ENCODE measurements at regions not wholly inside any gene's neighbourhood (a gene's known extent, or its start where the extent isn't known, plus 50 kb on each side); places are given as distances from the start of the nearest gene placed in this dataset.

DNA sequence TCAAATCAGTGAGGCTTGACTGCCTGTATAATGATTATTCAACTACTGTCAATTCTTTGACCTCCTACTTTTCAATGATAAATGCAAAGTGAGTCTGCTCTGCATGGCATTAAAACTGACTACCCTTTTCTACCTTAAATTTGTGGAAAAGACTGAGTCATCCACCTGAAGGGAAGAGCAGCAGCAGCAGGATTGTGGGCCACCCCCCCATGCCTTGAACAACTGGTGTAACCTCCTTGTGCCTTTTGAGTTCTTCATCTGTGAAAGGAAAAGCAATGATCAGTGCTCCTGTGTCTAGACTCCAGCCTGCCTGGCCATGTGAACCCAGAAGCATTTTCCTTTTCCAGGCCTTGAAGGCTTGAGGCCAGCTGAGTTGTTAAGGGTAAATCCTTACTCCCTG lies 102.9 kb downstream of the OSR1 start:
- no peaks in the 10 kb centered on the region for H3K36me3 ChIP-seq (ENCODE audit: insufficient read depth, low read length)
- no peaks in the 10 kb centered on the region for H3K9me3 ChIP-seq (ENCODE audit: control insufficient read depth, insufficient read depth, low read length)
- H3K4me1 ChIP-seq (ENCODE audit: insufficient read depth, low read length): peaks cover 3% of the 10 kb centered on the region; the same call in 1 of the 2 replicates
- H3K9ac ChIP-seq (ENCODE audit: low read depth, low read length): no peak overlapping the region

DNA sequence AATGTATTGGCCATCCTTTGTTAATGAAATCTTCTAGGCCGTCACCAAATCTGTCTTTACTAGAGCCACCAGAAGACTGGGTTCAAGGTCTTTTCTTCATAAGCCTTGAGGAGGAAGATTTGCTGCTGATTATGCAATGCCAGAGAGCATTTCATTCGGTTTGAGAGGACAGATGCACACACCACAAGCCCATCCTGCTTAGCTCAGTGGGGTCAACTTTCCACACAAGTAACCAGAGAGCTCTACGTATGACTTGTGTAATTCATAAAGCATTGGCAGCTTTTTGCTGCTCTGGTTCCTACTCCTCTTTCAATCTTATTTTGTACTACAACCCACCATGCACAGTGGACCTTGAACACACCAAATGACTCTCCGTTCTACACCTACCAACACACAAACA lies 106.9 kb downstream of the OSR1 start:
- H3K9ac ChIP-seq (ENCODE audit: low read depth, low read length): no peak overlapping the region
- H3K4me1 ChIP-seq (ENCODE audit: insufficient read depth, low read length): peaks cover 3% of the 10 kb centered on the region; the same call in 1 of the 2 replicates
- no peaks in the 10 kb centered on the region for H3K9me3 ChIP-seq (ENCODE audit: control insufficient read depth, insufficient read depth, low read length)
- H3K36me3 ChIP-seq (ENCODE audit: insufficient read depth, low read length): no peaks in the 10 kb centered on the region

DNA sequence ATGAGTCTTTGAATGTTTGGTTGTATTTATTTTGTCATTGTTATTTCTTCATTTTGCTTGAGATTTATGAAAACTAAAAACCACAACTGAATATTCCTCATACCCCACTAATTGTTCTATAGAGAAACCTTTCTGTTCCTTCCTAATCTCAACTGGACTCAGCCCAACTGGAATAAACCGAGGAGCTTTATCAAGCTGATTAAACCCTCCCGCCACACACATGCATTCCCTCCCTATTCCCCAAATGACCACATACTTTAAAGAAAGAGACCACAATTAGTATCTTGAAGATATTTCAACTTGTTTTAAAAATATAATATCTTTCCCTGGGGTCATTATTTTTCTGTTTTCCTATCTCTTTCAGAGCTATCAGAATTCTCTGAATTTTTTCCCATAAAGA lies 107.5 kb downstream of the OSR1 start:
- Histone ChIP-seq H3K9me3 (ENCODE audit: control insufficient read depth, insufficient read depth, low read length) (no peaks in the 10 kb centered on the region), H3K9ac (ENCODE audit: low read depth, low read length) (no peak overlapping the region), H3K36me3 (ENCODE audit: insufficient read depth, low read length) (no peaks in the 10 kb centered on the region), H3K4me1 (ENCODE audit: insufficient read depth, low read length) (peaks cover 3% of the 10 kb centered on the region; the same call in 1 of the 2 replicates)

DNA sequence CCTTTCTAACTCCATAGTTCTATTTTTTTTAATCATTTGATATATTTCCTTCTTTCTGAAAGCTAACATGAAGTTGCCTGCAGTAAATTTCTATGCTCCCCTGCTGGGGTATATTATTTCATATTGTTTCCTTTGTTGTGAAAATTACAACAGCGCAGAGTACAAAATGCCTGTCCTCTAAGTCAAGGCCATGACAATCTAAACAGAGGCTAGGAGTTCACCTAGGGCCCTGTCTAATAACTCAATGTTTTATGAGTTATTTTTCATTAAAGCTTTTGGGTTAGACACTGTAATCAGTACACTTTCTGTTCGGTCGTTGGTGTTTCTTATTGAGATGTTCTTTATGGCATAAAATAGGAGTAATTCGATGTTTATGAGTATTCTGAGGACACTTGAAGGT lies 111.2 kb downstream of the OSR1 start:
- Histone ChIP-seq H3K4me1 (ENCODE audit: insufficient read depth, low read length) (no peaks in the 10 kb centered on the region), H3K9me3 (ENCODE audit: control insufficient read depth, insufficient read depth, low read length) (no peaks in the 10 kb centered on the region), H3K36me3 (ENCODE audit: insufficient read depth, low read length) (no peaks in the 10 kb centered on the region), H3K9ac (ENCODE audit: low read depth, low read length) (no peak overlapping the region)

DNA sequence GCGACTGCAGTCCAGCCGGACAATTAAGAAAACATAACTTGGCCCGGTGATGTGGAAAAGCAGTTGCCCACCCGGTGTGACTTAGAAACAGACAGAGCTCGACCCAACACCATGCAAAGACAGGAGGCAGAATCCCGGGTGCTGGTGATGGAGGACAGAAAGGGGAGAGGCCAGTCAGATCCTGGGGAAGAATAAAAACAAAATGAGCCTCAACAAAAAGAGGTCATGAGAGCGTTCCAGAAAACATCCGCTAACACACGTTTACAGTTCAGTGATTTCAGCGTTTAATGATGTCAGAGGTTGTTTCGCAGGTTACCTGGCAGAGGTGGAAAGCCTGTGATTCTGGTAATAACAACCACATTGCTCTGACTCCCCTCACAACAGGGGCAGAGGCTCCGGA lies 111.9 kb downstream of the OSR1 start:
- Histone ChIP-seq H3K36me3 (ENCODE audit: insufficient read depth, low read length) (no peaks in the 10 kb centered on the region), H3K9me3 (ENCODE audit: control insufficient read depth, insufficient read depth, low read length) (no peaks in the 10 kb centered on the region), H3K9ac (ENCODE audit: low read depth, low read length) (no peak overlapping the region), H3K4me1 (ENCODE audit: insufficient read depth, low read length) (no peaks in the 10 kb centered on the region)

DNA sequence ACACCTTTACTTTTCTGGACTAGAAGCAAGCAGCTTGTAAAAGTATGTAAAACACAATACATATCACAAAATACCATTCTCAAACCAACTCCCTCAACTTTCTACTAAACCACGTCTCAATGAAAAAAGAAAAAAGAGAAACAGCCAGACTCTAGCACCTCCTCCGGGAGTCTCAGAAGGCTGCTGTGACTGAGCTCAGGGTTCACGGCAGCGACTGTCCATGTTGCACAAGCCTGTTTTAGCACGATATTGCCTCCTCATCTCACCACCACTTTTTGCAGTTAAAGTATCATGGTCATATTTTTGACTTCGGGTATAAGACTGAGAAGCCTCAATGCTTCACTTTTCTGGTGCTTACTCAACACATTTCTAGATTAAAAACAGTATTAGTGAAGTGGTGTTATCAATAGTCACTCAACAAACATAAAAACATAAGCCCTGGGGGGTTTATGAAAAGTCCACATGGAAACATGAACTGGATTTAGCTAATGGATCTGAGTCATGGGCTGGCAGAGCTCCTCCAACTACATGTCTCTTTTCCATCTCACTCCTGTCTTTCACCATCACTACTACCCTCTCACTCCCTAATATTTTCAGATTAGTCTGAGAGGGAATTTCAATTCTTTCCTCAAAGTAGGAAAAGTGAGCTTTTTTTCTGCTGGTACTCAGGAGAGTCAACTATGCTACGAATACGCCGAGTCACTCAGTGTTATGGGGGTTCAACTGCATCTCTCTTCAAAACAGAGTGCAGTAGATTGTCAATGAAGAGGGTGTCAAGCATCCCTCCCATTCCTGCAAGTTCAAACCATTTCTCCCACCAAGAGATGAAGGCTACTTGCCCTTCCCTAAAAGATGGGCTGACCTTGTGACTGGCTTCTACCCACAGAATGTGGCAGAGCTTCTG lies 113.7 kb downstream of the OSR1 start:
- no peak overlapping the region for H3K9ac ChIP-seq (ENCODE audit: low read depth, low read length)
- no peaks in the 10 kb centered on the region for H3K9me3 ChIP-seq (ENCODE audit: control insufficient read depth, insufficient read depth, low read length)
- no peaks in the 10 kb centered on the region for H3K36me3 ChIP-seq (ENCODE audit: insufficient read depth, low read length)
- H3K4me1 ChIP-seq (ENCODE audit: insufficient read depth, low read length): no peaks in the 10 kb centered on the region

DNA sequence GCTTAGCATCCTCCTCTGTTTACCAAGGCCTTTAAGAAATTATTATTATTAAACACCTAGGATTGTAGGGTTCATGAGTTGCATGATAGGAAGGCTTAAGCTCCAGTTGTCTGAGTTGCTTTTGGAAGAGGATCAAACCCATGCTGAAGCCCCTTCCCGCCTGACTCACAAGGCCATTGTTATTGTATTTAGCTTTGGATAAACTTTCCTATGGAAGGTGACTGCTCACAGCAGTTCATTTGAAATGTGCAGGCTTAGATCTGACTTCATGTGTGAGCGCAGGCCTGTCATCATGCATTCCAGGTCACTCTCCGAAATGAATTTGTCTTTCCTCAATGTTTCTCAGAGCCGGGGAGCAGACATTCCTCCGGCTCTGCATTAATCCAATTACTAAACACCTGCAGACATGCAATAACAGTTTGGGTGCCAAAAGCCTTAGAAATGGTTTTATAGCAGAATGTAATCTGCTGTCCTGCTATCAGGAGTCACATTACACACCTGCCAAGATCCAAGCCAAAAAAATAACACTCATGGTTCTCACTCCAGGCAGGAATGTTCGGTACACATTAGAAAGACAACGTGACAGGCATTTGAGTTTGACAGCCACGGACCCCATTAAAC lies 119.9 kb downstream of the OSR1 start:
- H3K4me1 ChIP-seq (ENCODE audit: insufficient read depth, low read length): no peaks in the 10 kb centered on the region
- no peaks in the 10 kb centered on the region for H3K9me3 ChIP-seq (ENCODE audit: control insufficient read depth, insufficient read depth, low read length)
- H3K9ac ChIP-seq (ENCODE audit: low read depth, low read length): no peak overlapping the region
- H3K36me3 ChIP-seq (ENCODE audit: insufficient read depth, low read length): no peaks in the 10 kb centered on the region

DNA sequence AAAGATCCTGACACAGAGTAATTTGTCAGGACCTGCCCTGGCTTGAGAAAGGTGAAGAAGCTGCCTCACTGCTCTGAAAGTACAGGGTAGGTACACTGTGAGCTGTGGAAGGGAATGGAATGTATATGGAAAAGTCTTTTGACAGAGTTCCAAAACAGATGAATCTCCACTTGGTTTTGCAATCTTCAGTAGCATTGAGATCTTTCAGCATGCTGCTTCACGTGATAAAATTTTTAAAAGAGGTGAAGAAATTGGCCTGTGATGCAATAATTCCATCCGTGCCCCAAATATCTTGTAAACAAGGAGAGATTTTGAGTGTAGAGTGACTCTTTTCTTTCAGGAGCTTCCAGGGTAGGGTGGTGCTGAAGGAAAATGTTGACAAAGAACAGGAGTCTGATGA lies 123.1 kb downstream of the OSR1 start:
- Histone ChIP-seq H3K9ac (ENCODE audit: low read depth, low read length) (no peak overlapping the region), H3K36me3 (ENCODE audit: insufficient read depth, low read length) (no peaks in the 10 kb centered on the region), H3K9me3 (ENCODE audit: control insufficient read depth, insufficient read depth, low read length) (no peaks in the 10 kb centered on the region), H3K4me1 (ENCODE audit: insufficient read depth, low read length) (no peaks in the 10 kb centered on the region)

DNA sequence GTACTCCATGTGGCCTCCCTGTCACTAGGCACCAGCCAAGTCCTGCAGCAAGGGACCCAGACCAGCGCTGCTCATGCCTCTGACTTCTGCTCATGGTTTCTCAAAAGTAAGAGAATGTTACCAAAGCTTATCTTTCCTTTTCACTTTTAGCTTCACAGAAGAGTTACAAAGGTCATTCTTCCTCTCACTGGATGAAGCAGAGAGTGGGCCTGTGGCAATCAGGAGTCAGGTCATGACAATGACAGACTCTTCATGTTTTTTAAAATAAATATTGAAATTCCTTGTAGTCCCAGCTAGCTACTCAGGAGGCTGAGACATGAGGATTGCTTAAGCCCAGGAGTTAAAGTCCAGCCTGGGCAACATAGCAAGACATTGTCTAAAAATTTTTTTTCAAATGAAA lies 126.1 kb downstream of the OSR1 start:
- Histone ChIP-seq H3K9me3 (ENCODE audit: control insufficient read depth, insufficient read depth, low read length) (no peaks in the 10 kb centered on the region), H3K36me3 (ENCODE audit: insufficient read depth, low read length) (no peaks in the 10 kb centered on the region), H3K4me1 (ENCODE audit: insufficient read depth, low read length) (peaks cover 11% of the 10 kb centered on the region; the same call in 1 of the 2 replicates), H3K9ac (ENCODE audit: low read depth, low read length) (no peak overlapping the region)

DNA sequence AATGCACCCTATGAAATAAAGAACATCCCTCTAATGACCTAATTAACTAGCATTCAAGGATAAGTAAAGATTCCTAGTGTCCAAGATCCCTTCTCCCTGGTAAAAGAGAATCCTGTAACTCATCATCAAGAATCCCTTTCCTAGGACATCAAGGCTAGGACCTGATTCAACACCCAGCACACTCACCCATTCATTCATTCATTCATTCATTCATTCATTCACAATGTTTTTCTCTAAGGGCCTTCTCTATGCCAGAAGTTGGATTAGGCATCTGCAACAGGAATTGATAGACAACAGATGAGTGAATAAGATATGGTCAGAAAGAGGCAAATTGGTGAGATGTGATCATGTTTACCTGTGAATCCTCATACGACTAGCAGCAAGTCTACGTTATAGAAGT lies 126.8 kb downstream of the OSR1 start:
- H3K36me3 ChIP-seq (ENCODE audit: insufficient read depth, low read length): no peaks in the 10 kb centered on the region
- peaks cover 17% of the 10 kb centered on the region; the same call in 1 of the 2 replicates for H3K4me1 ChIP-seq (ENCODE audit: insufficient read depth, low read length)
- H3K9me3 ChIP-seq (ENCODE audit: control insufficient read depth, insufficient read depth, low read length): no peaks in the 10 kb centered on the region
- H3K9ac ChIP-seq (ENCODE audit: low read depth, low read length): no peak overlapping the region

DNA sequence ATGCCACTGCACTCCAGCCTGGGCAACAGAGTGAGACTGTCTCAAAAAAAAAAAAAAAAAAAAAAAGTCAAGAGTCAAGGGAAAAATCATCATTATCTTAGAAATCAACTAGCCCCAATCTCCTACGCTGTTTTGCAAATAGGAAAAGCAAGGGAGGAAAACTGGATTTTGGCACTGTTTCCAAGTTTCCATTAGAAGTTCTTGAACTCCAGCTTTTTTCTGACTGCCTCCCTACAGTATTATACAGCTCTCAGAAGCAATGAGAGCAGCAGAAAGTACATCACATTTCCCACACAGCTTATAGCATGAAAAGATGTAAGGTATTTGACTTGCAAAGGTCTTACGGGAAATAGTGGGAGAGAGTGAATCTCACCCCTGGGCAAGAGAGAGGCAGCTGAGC lies 127.8 kb downstream of the OSR1 start:
- no peak overlapping the region for H3K9ac ChIP-seq (ENCODE audit: low read depth, low read length)
- no peaks in the 10 kb centered on the region for H3K36me3 ChIP-seq (ENCODE audit: insufficient read depth, low read length)
- peaks cover 17% of the 10 kb centered on the region; the same call in 1 of the 2 replicates for H3K4me1 ChIP-seq (ENCODE audit: insufficient read depth, low read length)
- H3K9me3 ChIP-seq (ENCODE audit: control insufficient read depth, insufficient read depth, low read length): no peaks in the 10 kb centered on the region

DNA sequence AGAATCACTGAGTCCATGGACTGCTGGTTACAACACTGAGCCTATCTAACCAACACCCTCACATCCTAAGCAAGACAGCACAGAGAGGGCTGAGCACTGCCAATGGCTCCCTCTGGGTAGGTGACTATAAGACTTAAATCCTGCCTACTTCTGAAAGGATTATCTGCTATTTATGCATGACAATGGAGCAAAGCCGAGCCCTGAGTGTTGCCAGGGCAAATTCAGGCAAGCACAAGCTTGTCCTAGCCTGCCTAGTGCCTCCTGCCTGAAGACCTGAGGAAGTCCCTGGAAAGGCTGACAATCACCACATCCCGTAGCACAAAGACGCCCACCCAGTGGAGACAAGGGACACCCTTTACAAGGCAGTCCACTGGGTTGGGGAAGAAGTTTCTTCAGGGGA lies 129.7 kb downstream of the OSR1 start:
- no peaks in the 10 kb centered on the region for H3K9me3 ChIP-seq (ENCODE audit: control insufficient read depth, insufficient read depth, low read length)
- H3K9ac ChIP-seq (ENCODE audit: low read depth, low read length): peak overlapping the region; percentile 21; the same call in 1 of the 2 replicates
- peaks cover 17% of the 10 kb centered on the region; the same call in 1 of the 2 replicates for H3K4me1 ChIP-seq (ENCODE audit: insufficient read depth, low read length)
- no peaks in the 10 kb centered on the region for H3K36me3 ChIP-seq (ENCODE audit: insufficient read depth, low read length)

DNA sequence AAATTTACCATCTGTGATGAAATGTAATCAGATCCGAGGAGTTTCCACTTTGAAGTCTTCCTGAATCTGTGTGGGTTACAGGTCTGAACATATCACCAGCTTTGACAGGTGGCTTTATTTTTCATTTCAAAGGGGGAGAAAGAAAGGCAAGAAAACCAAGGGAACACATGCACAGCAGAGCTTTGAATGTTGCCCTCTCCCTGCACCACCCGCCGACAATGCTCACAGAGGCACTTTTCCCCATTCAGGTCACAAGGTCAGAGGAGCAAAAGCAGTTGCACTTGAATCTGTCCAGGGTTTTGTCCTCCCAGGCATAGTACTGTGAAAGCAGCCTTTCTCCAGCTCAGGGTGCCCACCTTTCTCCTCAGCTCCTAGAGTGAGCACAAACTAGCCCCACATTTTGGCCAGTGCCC lies 130.2 kb downstream of the OSR1 start:
- peaks cover 17% of the 10 kb centered on the region; the same call in 1 of the 2 replicates for H3K4me1 ChIP-seq (ENCODE audit: insufficient read depth, low read length)
- peak overlapping the region; percentile 21 for H3K9ac ChIP-seq (ENCODE audit: low read depth, low read length)
- H3K9me3 ChIP-seq (ENCODE audit: control insufficient read depth, insufficient read depth, low read length): no peaks in the 10 kb centered on the region
- H3K36me3 ChIP-seq (ENCODE audit: insufficient read depth, low read length): no peaks in the 10 kb centered on the region

DNA sequence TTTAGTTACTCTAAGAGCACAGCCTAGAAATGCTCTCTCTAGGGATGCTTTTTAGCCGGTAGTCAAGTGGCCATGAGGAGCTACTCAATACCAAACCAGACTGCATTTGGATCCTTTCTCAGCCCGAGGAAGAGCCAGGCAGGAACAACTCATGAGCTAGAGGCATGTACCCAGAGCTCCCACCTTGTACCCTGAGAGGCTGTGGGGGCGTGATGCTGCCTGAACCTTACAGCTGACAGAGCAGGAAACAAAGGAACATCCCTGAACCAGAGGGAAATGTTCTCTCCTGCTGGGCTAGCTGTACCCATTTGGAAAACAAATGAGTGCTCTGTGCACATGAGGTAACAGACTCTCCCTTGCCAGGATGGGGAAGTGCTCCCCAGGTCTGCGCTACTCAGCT lies 131.6 kb downstream of the OSR1 start:
- Histone ChIP-seq H3K4me1 (ENCODE audit: insufficient read depth, low read length) (peaks cover 17% of the 10 kb centered on the region; the same call in 1 of the 2 replicates), H3K9me3 (ENCODE audit: control insufficient read depth, insufficient read depth, low read length) (no peaks in the 10 kb centered on the region), H3K9ac (ENCODE audit: low read depth, low read length) (peak overlapping the region; percentile 15; the same call in 1 of the 2 replicates)

DNA sequence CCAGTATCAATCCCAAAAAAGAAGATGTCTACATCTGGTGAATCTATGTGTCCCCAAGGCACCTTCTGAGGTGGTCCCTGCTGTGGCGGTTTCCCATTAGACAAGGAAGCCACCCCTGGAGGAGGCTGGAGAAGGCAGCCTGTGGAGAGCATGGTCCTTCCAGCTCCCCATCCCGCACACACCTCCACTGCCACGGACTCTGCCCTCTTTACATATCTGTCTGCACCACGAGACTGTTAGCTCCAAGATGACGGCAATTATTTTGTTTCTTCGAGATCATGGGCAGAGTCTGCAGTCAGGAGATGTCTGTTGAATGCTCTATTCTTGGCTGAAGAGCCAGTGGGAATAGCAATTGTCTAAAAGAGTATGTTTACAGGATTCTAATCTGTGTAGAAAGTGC lies 132.0 kb downstream of the OSR1 start:
- H3K9me3 ChIP-seq (ENCODE audit: control insufficient read depth, insufficient read depth, low read length): no peaks in the 10 kb centered on the region
- no peaks in the 10 kb centered on the region for H3K36me3 ChIP-seq (ENCODE audit: insufficient read depth, low read length)
- H3K9ac ChIP-seq (ENCODE audit: low read depth, low read length): no peak overlapping the region
- H3K4me1 ChIP-seq (ENCODE audit: insufficient read depth, low read length): peaks cover 17% of the 10 kb centered on the region; the same call in 1 of the 2 replicates

More for the DNA sequence above, 131.6 kb downstream of the OSR1 start:
- H3K36me3 ChIP-seq (ENCODE audit: insufficient read depth, low read length): no peaks in the 10 kb centered on the region

Data from ES-I3 (cell line).